ENCODE measurements at regions not wholly inside any gene's neighbourhood (a gene's known extent, or its start where the extent isn't known, plus 50 kb on each side); places are given as distances from the start of the nearest gene placed in this dataset.

DNA sequence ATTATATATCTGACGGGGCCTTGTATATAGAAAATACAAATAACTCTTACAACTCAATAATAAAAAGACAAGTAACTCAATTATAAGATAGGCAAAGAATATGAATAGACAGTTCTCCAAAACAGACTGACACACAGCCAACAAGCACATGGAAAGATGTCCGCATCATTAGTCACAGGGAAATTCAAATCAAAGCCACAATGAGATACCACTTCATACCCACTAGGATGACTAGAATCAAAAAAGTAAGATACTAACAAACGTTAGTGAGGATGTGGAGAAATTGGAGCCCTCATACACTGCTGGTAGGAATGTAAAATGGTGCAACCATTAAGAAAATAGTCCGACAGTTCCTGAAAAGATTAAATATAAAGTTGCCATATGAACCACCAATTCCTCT is 115.7 kb downstream of the RCHY1 start:
- Histone ChIP-seq H3K79me2 (ENCODE audit: control insufficient read depth, insufficient read depth, low read length) (no peaks in the 10 kb centered on the region), H3K9me3 (replicated peaks; ENCODE audit: control insufficient read depth, insufficient read depth, low read length) (no peaks in the 10 kb centered on the region), H3K27ac (ENCODE audit: insufficient read depth, low read depth, low read length) (no peak overlapping the region), H3K9ac (replicated peaks; ENCODE audit: extremely low read depth, insufficient read depth, low read length) (no peak overlapping the region), H3K9me1 (replicated peaks; ENCODE audit: control insufficient read depth, extremely low read depth, insufficient read depth, low read length) (no peaks in the 10 kb centered on the region), H3K36me3 (ENCODE audit: control insufficient read depth in 2 of 2, extremely low read depth in 1 of 2, insufficient read depth in 2 of 2, low read length in 2 of 2) (no peaks in the 10 kb centered on the region), H3K4me3 (replicated peaks in 1 of 3; ENCODE audit: insufficient read depth in 1 of 3, low read depth in 1 of 3, low read length in 3 of 3) (no peak overlapping the region), H3K27me3 (ENCODE audit: control insufficient read depth in 2 of 2, insufficient read depth in 2 of 2, low read length in 2 of 2) (no peaks in the 10 kb centered on the region), H3K4me2 (ENCODE audit: insufficient read depth, low read length) (no peak overlapping the region), H4K20me1 (replicated peaks; ENCODE audit: control insufficient read depth, extremely low read depth, insufficient read depth, low read length) (no peaks in the 10 kb centered on the region), H3K4me1 (ENCODE audit: control insufficient read depth, extremely low read depth, insufficient read depth, low read length) (no peaks in the 10 kb centered on the region), H2AFZ (ENCODE audit: low read depth, low read length) (no peak overlapping the region)
- dilution Hi-C loops (cut with MboI; ENCODE audit: extremely low pct_ligation_motif_present, low sequenced_read_pairs) (no loop called here), intact Hi-C loops (cut with micrococcal nuclease) (no loop called here)
- CTCF ChIA-PET: no interaction called here
- POLR2A ChIA-PET: no interaction called here
- no TSS peak for BruUV-seq (replicated peaks)
- TF ChIP-seq EZH2 (IDR thresholded peaks at IDR 0.05; ENCODE audit: borderline replicate concordance, low read depth, low read length, severe bottlenecking) (no peak), POLR2AphosphoS5 (IDR thresholded peaks at IDR 0.05; ENCODE audit: insufficient read depth, low read depth, low read length) (no peak), GATA2 (IDR thresholded peaks at IDR 0.05; ENCODE audit: insufficient read depth, insufficient read length, low read depth, low read length) (no peak), JUN (IDR thresholded peaks at IDR 0.05; ENCODE audit: borderline replicate concordance, insufficient read depth, insufficient read length, low read depth) (no peak), FOS (IDR thresholded peaks at IDR 0.05; ENCODE audit: borderline replicate concordance, insufficient read depth, low read length) (no peak), POLR2A (IDR thresholded peaks at IDR 0.05; ENCODE audit: low read depth, low read length) (no peak), MYC (IDR thresholded peaks at IDR 0.05; ENCODE audit: low read depth, low read length) (no peak)
- TF ChIP-seq, protein P1, sequence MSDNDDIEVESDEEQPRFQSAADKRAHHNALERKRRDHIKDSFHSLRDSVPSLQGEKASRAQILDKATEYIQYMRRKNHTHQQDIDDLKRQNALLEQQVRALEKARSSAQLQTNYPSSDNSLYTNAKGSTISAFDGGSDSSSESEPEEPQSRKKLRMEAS (IDR thresholded peaks at IDR 0.05; ENCODE audit: insufficient read depth, insufficient read length): no peak
- TF ChIP-seq, protein P2, sequence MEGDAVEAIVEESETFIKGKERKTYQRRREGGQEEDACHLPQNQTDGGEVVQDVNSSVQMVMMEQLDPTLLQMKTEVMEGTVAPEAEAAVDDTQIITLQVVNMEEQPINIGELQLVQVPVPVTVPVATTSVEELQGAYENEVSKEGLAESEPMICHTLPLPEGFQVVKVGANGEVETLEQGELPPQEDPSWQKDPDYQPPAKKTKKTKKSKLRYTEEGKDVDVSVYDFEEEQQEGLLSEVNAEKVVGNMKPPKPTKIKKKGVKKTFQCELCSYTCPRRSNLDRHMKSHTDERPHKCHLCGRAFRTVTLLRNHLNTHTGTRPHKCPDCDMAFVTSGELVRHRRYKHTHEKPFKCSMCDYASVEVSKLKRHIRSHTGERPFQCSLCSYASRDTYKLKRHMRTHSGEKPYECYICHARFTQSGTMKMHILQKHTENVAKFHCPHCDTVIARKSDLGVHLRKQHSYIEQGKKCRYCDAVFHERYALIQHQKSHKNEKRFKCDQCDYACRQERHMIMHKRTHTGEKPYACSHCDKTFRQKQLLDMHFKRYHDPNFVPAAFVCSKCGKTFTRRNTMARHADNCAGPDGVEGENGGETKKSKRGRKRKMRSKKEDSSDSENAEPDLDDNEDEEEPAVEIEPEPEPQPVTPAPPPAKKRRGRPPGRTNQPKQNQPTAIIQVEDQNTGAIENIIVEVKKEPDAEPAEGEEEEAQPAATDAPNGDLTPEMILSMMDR (IDR thresholded peaks at IDR 0.05; ENCODE audit: extremely low read depth in 1 of 2, insufficient read depth in 1 of 2, low read depth in 1 of 2, low read length in 2 of 2): no peak
- FAIRE-seq (no peak), DNase-seq (ENCODE audit: low read depth, low spot score) (no peak)

Measured in endothelial cell of umbilical vein (primary cell).